K562 (cell line): ENCODE measurements at regions not wholly inside any gene's neighbourhood (a gene's known extent, or its start where the extent isn't known, plus 50 kb on each side); places are given as distances from the start of the nearest gene placed in this dataset.

Experiments used
- ATAC-seq: fragments of 200-7000 bp; cut with Tn5 transposase; 3 replicates; pipeline ENCODE4 v1.9.1; 2020; ENCODE audit warnings: moderate library complexity
- BruUV-seq: library from RNA; stranded (reverse); fragments of 400-500 nt; replicated peaks from 2 replicates; lab custom pipeline; 2021; lab: Mats Ljungman, UMichigan
- CTCF ChIA-PET: fragments of 300-600 bp; formaldehyde crosslinking; extraction: SDS; loops from one replicate; lab custom pipeline; 2021; ENCODE audit warnings: low intra/inter-chr PET ratio; lab: Yijun Ruan, JAX
- POLR2A ChIA-PET: fragments of 300-600, 350-650 bp; sonication (Branson Sonifier 250); formaldehyde crosslinking; extraction: SDS; loops from one replicate; lab custom pipeline; 2021; ENCODE audit warnings: antibody characterized with exemption, inconsistent platforms; lab: Yijun Ruan, JAX
- DNase-seq, 4 experiments: peaks; one replicate each; pipeline versions ENCODE4 v3.0.0 to v3.0.0-alpha.2; 2011 to 2018; ENCODE audit warnings: low spot score in 3 of 4, mixed read lengths in 3 of 4; ENCODE audit errors: extremely low read depth in 1 of 4
- FAIRE-seq: peaks from 2 replicates; lab custom pipeline; 2011; peaks lifted over from hg19 to GRCh38; lab: Jason Lieb, UNC
- H2AFZ ChIP-seq: 2 replicates; pipeline ENCODE4 v1.6.0; 2011; ENCODE audit warnings: low read depth, low read length, control low read depth, inconsistent platforms
- H3K27ac ChIP-seq: fragments of 200-600 bp; 3 replicates; pipeline ENCODE4 v1.8.0; 2011; ENCODE audit warnings: low read depth, mild to moderate bottlenecking, control low read depth, inconsistent platforms, low read length, moderate library complexity, mixed read lengths; ENCODE audit errors: extremely low read depth
- H3K27me3 ChIP-seq, 2 experiments: fragments of 300-600 bp in 1 of 2; 2 replicates in 1 of 2; 3 replicates in 1 of 2; pipeline versions ENCODE4 v1.6.0 to v1.8.0; 2011; ENCODE audit warnings: inconsistent platforms in 2 of 2, low read length in 2 of 2, mild to moderate bottlenecking in 1 of 2, mixed read lengths in 1 of 2, moderate library complexity in 1 of 2; ENCODE audit not compliant: control insufficient read depth in 2 of 2, insufficient read depth in 2 of 2
- H3K36me3 ChIP-seq: fragments of 300-600 bp; 3 replicates; pipeline ENCODE4 v1.8.0; 2011; ENCODE audit warnings: mild to moderate bottlenecking, low read length, inconsistent platforms; ENCODE audit not compliant: control insufficient read depth, insufficient read depth
- H3K4me1 ChIP-seq, 2 experiments: fragments of 200-600 bp in 1 of 2; replicated peaks in 1 of 2; 2 replicates in 1 of 2; 3 replicates in 1 of 2; pipeline versions ENCODE4 v1.5.1 to v1.8.0; 2011; ENCODE audit warnings: inconsistent platforms in 2 of 2, low read length in 2 of 2, mild to moderate bottlenecking in 1 of 2, mixed read lengths in 1 of 2, moderate library complexity in 1 of 2; ENCODE audit not compliant: control insufficient read depth in 2 of 2, insufficient read depth in 2 of 2
- H3K4me2 ChIP-seq: 2 replicates; pipeline ENCODE4 v1.6.1; 2011; ENCODE audit warnings: low read length, control low read depth, inconsistent platforms, mixed read lengths; ENCODE audit not compliant: insufficient read depth
- H3K4me3 ChIP-seq: fragments of 200-600 bp; sonication (generic), shearing (Covaris generic); 2 replicates; pipeline ENCODE4 v1.5.1; 2016; ENCODE audit warnings: control low read depth, inconsistent platforms
- H3K79me2 ChIP-seq: fragments of 200-600 bp; 3 replicates; pipeline ENCODE4 v1.8.0; 2011; ENCODE audit warnings: low read length, inconsistent platforms; ENCODE audit not compliant: control insufficient read depth, insufficient read depth
- H3K9ac ChIP-seq, 2 experiments: 2 replicates each; pipeline versions ENCODE4 v1.6.0 to v1.6.1; 2011; ENCODE audit warnings: low read depth in 2 of 2, low read length in 2 of 2, control low read depth in 1 of 2, inconsistent platforms in 1 of 2, mild to moderate bottlenecking in 1 of 2, mixed read lengths in 1 of 2; ENCODE audit not compliant: insufficient read depth in 1 of 2
- H3K9me1 ChIP-seq: one replicate; pipeline ENCODE4 v1.6.0; 2011; ENCODE audit warnings: inconsistent platforms, mild to moderate bottlenecking, low read length, moderate library complexity; ENCODE audit not compliant: control insufficient read depth, insufficient read depth
- H3K9me3 ChIP-seq: replicated peaks from 2 replicates; pipeline ENCODE4 v1.5.1; 2011; ENCODE audit warnings: low read depth, low read length, inconsistent platforms; ENCODE audit not compliant: control insufficient read depth, insufficient read depth
- H4K20me1 ChIP-seq: replicated peaks from 2 replicates; pipeline ENCODE4 v1.6.1; 2011; ENCODE audit warnings: low read length, inconsistent platforms, mixed read lengths; ENCODE audit not compliant: control insufficient read depth, insufficient read depth
- CXXC5 ChIP-seq: fragments of 250-450 bp; sonication (Bioruptor Pico); IDR thresholded peaks from 2 replicates; pipeline ENCODE4 v1.8.0; 2022; ENCODE audit warnings: inconsistent platforms, mild to moderate bottlenecking, moderate library complexity
- MAFK ChIP-seq: IDR thresholded peaks from 2 replicates; pipeline ENCODE4 v1.6.1; 2011; ENCODE audit warnings: low read length, improper control_type of control experiment
- MTA1 ChIP-seq: fragments of 450-650 bp; IDR thresholded peaks from 2 replicates; pipeline ENCODE4 v1.6.1; 2017; ENCODE audit warnings: borderline replicate concordance
- NR2C1 ChIP-seq, 2 experiments: fragments of 450-650 bp; IDR thresholded peaks; 2 replicates each; pipeline ENCODE4 v1.6.1; 2017; ENCODE audit warnings: mild to moderate bottlenecking in 2 of 2, antibody characterized with exemption in 1 of 2, inconsistent platforms in 1 of 2, missing compliant biosample characterization in 1 of 2, missing genetic modification characterization in 1 of 2
- PHF8 ChIP-seq: fragments of 200-600 bp; sonication (generic); IDR thresholded peaks from 2 replicates; pipeline ENCODE4 v1.6.1; 2012; ENCODE audit warnings: mixed run types, mild to moderate bottlenecking, inconsistent platforms, low read length, moderate library complexity, borderline replicate concordance
- PRPF4 ChIP-seq: fragments of 200-400 bp; formaldehyde crosslinking; IDR thresholded peaks from one replicate; pipeline ENCODE4 v1.6.1; 2017; ENCODE audit warnings: low read length, low read depth, mild to moderate bottlenecking; ENCODE audit not compliant: insufficient read depth, poor library complexity, severe bottlenecking
- RBM22 ChIP-seq: fragments of 200-400 bp; formaldehyde crosslinking; IDR thresholded peaks from 2 replicates; pipeline ENCODE4 v1.6.1; 2018; ENCODE audit warnings: low read length, low read depth; ENCODE audit not compliant: poor library complexity, severe bottlenecking
- ZFP30 ChIP-seq: fragments of 250-450 bp; sonication (Bioruptor Pico); IDR thresholded peaks from 2 replicates; pipeline ENCODE4 v1.8.0; 2022; ENCODE audit warnings: moderate library complexity, mild to moderate bottlenecking, inconsistent platforms, borderline replicate concordance
- WGBS: fragments of 100-300 bp; shearing (Covaris generic); methylation state at CpG from one replicate; pipeline ENCODE4 v1.1.6; 2016; ENCODE audit warnings: low coverage, mixed read lengths; ENCODE audit not compliant: insufficient coverage; ENCODE audit errors: missing lambda C conversion rate; 5-methylcytosine and 5-hydroxymethylcytosine counted together
- in situ Hi-C: fragments of 300-500 bp; cut with MboI; formaldehyde crosslinking; loops from 4 replicates; pipeline ENCODE4 v1.15.0; 2018; ENCODE audit warnings: inconsistent platforms, mixed read lengths
- intact Hi-C: fragments of 100-400 bp; cut with micrococcal nuclease; formaldehyde crosslinking; loops from 2 replicates; pipeline ENCODE4 v1.14.2; 2022
- TF ChIP-seq, protein P1 (sequence below): sonication (generic); formaldehyde crosslinking; IDR thresholded peaks from 2 replicates; pipeline ENCODE4 v1.8.0; 2022; ENCODE audit warnings: mild to moderate bottlenecking, missing genetic modification reagents
- TF ChIP-seq, protein P2 (sequence below), 2 experiments: IDR thresholded peaks in 1 of 2; conservative IDR thresholded peaks in 1 of 2; 2 replicates each; pipeline ENCODE4 v1.6.1; 2016; ENCODE audit warnings: low read depth in 2 of 2, mild to moderate bottlenecking in 1 of 2, missing compliant biosample characterization in 1 of 2, missing genetic modification characterization in 1 of 2, moderate library complexity in 1 of 2

DNA sequence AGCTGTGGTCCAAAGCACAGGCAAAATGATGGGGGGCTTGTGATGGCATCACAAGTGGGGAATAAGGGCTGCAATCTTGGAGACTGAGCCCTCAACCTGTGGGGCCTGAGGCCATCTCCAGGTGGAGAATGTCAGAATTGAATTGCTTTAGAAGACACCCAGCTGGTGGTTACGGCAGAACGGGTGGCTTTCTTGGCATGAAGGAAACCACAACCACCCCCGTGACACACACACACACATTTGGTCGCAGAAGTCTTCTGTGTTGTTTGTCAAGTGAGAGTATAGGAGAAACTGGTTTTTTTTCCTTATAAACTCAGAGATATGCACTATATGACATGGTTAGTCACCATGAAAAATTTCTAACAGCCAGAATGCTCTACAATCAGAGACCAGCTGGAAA, 139.5 kb upstream of the CDH4 start:
- intact Hi-C loops, result no loop called here
- BruUV-seq, result no TSS peak

More for the DNA sequence above, 139.5 kb upstream of the CDH4 start:
- TF ChIP-seq CXXC5 (CRISPR knock-in tag), result no peak
- TF ChIP-seq PRPF4, result no peak
- TF ChIP-seq NR2C1 (IDR thresholded peaks at IDR 0.05), result no peak
- no peak for TF ChIP-seq NR2C1 (tag; IDR thresholded peaks at IDR 0.05)
- TF ChIP-seq ZFP30 (CRISPR knock-in tag), result no peak
- no peak for TF ChIP-seq PHF8
- no peak for TF ChIP-seq RBM22
- TF ChIP-seq, protein P1, sequence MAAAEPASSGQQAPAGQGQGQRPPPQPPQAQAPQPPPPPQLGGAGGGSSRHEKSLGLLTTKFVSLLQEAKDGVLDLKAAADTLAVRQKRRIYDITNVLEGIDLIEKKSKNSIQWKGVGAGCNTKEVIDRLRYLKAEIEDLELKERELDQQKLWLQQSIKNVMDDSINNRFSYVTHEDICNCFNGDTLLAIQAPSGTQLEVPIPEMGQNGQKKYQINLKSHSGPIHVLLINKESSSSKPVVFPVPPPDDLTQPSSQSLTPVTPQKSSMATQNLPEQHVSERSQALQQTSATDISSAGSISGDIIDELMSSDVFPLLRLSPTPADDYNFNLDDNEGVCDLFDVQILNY, result no peak
- TF ChIP-seq, protein P2, sequence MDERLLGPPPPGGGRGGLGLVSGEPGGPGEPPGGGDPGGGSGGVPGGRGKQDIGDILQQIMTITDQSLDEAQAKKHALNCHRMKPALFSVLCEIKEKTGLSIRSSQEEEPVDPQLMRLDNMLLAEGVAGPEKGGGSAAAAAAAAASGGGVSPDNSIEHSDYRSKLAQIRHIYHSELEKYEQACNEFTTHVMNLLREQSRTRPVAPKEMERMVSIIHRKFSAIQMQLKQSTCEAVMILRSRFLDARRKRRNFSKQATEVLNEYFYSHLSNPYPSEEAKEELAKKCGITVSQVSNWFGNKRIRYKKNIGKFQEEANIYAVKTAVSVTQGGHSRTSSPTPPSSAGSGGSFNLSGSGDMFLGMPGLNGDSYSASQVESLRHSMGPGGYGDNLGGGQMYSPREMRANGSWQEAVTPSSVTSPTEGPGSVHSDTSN (CRISPR knock-in tag; IDR thresholded peaks at IDR 0.05; ENCODE audit: low read depth), result no peak
- TF ChIP-seq, protein P2 (tag; conservative IDR thresholded peaks at IDR 0.05; ENCODE audit: low read depth), result no peak
- no peak for TF ChIP-seq MAFK
- TF ChIP-seq MTA1, result no peak
- no peak overlapping the region for H3K4me3 ChIP-seq
- no peaks in the 10 kb centered on the region for H3K9me1 ChIP-seq
- ChIA-PET CTCF (no interaction called here), POLR2A (interaction anchor here (0.6 kb wide), 1 partner anchor 114 kb away, joined by 3 read pairs; no protein-coding TSS in a partner anchor)
- H3K27me3 ChIP-seq, result peaks cover 0 to 9% of the 10 kb centered on the region in 2 experiments; a peak in 2 of 5 replicates
- no peaks in the 10 kb centered on the region for H3K36me3 ChIP-seq
- H3K9me3 ChIP-seq, result no peaks in the 10 kb centered on the region
- ATAC-seq (no peak), FAIRE-seq (no peak), DNase-seq (no peak)
- no peak overlapping the region for H3K27ac ChIP-seq
- no peaks in the 10 kb centered on the region for H3K4me1 ChIP-seq
- H3K4me2 ChIP-seq, result no peak overlapping the region
- H2AFZ ChIP-seq, result no peak overlapping the region
- WGBS, result 3% methylated on average over 4 of the region's 4 CpGs
- no peaks in the 10 kb centered on the region for H3K79me2 ChIP-seq
- H3K9ac ChIP-seq, result no peak overlapping the region
- in situ Hi-C loops, result no loop called here
- H4K20me1 ChIP-seq, result no peaks in the 10 kb centered on the region
